Central memory CD4-positive, alpha-beta T cell (primary cell): ENCODE measurements at regions not wholly inside any gene's neighbourhood (a gene's known extent, or its start where the extent isn't known, plus 50 kb on each side); places are given as distances from the start of the nearest gene placed in this dataset.

Source experiments
- DNase-seq: peaks from one replicate; pipeline ENCODE4 v3.0.0; 2022

DNA sequence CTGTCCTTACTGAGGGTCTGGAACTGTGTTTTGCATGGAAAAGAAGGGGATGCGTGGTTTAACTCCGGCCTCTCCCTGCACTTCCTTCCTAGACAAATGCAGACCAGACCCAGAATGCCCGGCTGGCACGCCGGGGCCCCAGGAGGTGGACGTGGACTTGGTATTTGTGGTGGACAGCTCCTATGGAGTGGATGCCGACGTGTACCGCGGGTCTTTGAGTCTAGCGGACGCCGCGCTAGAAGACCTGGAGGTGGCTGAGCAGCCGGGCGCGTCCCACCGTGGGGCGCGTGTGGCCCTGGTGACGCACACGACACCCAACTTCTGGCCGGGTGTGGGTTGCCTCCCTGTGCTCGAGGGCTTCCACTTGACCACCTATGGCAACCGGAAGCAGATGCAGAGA is 81.8 kb upstream of the COL6A5 start:
- DNase-seq: no peak

DNA sequence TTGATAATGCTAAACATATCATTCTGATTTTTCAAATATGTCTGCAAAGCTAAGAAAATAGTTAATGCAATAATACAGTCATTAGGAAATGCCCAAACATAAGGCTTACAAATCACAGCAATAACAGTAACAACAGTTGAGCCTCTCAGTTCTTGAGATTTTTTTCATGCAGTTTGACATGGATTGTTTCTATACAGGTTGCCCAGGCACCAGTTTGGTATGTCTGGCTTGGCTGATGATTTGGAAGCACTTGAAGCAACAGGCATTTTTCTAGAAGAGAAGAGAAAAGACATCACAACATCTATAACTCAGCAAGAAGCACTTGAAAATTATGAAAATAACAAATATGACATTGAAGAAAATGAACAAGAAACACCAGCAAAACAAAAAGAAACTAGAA is 78.7 kb upstream of the COL6A5 start:
- DNase-seq: no peak

DNA sequence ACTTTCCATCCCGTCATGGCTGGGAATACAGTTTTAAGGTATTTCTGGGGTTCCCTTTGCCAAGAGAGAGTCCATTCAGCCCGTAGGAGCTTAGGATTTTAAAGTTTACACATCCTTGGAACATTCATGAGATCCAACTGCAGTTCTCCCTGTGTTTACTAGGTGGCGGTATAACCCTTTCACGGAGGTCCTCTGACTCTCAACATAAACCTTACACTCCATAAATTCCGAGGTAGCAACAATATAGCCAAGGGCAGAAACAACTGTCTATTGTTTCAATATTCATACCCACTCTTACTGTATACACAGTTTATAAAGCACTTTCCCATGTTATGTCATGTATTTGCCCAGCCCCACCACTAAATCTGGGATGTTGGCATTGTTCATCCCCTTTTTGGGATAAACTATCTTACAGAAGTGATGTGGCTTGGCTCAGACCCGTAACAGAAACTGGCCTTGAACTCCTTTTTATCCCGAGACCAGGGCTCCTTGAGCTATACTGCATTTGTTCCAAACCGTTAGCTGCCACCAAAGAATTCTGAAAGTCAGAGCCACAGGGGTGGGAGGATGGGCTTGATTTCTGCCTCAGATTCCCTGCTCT is 69.2 kb upstream of the COL6A5 start:
- DNase-seq: no peak

DNA sequence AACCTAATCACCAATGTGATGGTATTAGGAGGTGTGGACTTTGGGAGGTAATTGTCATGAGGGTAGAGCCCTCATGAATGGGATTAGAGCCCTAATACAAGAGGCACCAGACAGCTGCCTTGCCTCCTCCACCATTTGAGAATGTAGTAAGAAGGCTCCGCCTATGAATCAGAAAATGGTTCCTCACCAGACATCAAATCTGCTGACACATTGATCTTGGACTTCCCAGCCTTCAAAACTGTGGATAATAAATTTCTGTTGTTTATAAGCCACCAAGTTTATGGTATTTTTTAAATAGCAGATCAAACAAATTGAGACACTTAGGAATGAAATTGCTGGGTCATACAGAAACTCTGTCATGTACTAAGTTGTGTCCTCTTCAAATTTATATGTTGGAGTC is 56.8 kb upstream of the COL6A5 start:
- DNase-seq: no peak

DNA sequence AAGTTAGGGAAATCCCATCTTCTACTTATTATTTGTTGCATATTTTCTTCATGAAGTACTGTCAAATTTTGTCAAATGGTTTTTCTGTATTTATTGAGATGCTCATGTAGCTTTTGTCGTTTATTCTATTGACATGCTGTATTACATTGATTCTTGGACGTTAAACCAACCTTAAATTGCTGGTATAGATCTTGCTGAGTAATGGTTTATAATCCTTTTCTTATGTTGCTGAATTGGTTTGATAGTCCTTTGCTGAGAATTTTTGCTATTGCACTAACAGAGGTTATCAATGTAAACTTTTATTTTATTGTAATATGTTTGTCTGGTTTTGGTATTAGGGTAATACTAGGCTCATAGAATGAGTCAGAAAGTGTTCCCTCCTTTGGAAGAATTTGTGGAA is 54.3 kb upstream of the COL6A5 start:
- DNase-seq: no peak

DNA sequence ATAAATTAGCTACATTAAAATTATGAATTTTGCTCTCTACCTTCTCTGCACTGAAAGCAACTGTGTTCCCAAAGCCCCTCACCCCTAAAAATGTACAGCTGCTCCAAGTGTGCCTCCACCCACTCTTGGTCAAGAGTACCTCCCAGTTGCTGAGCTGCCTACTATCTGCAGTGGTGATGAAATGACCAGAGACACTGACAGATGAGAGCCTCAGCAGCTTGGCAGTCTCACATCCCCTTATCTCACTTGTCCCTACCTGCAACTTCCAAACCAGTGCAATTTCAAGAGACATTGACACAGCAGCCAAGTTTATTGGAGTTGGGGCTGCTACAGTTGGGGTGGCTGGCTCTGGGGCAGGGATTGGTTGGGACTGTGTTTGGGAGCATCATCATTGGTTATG is 52.2 kb upstream of the COL6A5 start:
- DNase-seq: no peak
